SU-DHL-6 (cell line): ENCODE measurements at regions not wholly inside any gene's neighbourhood (a gene's known extent, or its start where the extent isn't known, plus 50 kb on each side); places are given as distances from the start of the nearest gene placed in this dataset.

ENCODE experiments used
- CTCF ChIP-seq: fragments of 200-600 bp; sonication (generic); IDR thresholded peaks from one replicate; pipeline ENCODE4 v1.5.1; 2017; ENCODE audit warnings: antibody characterized with exemption, mild to moderate bottlenecking, low read length, moderate library complexity; ENCODE audit not compliant: insufficient read depth, poor library complexity, severe bottlenecking
- EZH2phosphoT487 ChIP-seq: fragments of 200-600 bp; sonication (generic), shearing (Covaris generic); conservative IDR thresholded peaks from 2 replicates; pipeline ENCODE4 v1.6.1; 2018; ENCODE audit warnings: mild to moderate bottlenecking, antibody characterized with exemption, low read length, moderate library complexity, mixed read lengths

GRCh38 chr2:220148471-220149248 lies 521.2 kb downstream of the SLC4A3 start:
- TF ChIP-seq CTCF (no peak), EZH2phosphoT487 (no peak)
